ENCODE measurements at regions not wholly inside any gene's neighbourhood (a gene's known extent, or its start where the extent isn't known, plus 50 kb on each side); places are given as distances from the start of the nearest gene placed in this dataset.
"Not testable (repeated sequence)": the region's sequence is repeated elsewhere in the genome, so short reads cannot be mapped to it uniquely, and the experiment has no call there.

- DNase-seq: no peak
- 80 to 91% (median 82%) methylated on average over 9 of the region's 9 CpGs for WGBS, 5 donors
- peak overlapping the region in 7 of 8 donors; percentile 61 to 81 (median 68) for H3K27ac ChIP-seq
- H3K36me3 ChIP-seq: no peaks in the 10 kb centered on the region
- TF ChIP-seq CTCF (IDR thresholded peaks at IDR 0.05 in 8 of 11, conservative IDR thresholded peaks at IDR 0.05 in 3 of 11) (no peak), POLR2A (IDR thresholded peaks at IDR 0.05) (no peak), POLR2AphosphoS5 (IDR thresholded peaks at IDR 0.05) (no peak)
- peak overlapping the region in 1 of 8 donors; percentile 6 for H3K4me3 ChIP-seq
- H3K9me3 ChIP-seq: no peaks in the 10 kb centered on the region
- H3K4me1 ChIP-seq: peaks cover 13 to 74% (median 40%) of the 10 kb centered on the region in 6 donors
- H3K27me3 ChIP-seq (replicated peaks in 1 of 7): no peaks in the 10 kb centered on the region
- intact Hi-C loops (cut with DNase I; ENCODE audit: low total_unique reads): no loop called here
Measured at GRCh38 chr6:30813631-30814145, 69.3 kb upstream of the IER3 start.

- TF ChIP-seq CTCF (IDR thresholded peaks at IDR 0.05 in 8 of 11, conservative IDR thresholded peaks at IDR 0.05 in 3 of 11) (no peak), POLR2AphosphoS5 (IDR thresholded peaks at IDR 0.05) (peak in 1 of 3 donors; percentile 32)
- Histone ChIP-seq H3K4me1 (peaks cover 9 to 53% (median 31%) of the 10 kb centered on the region in 6 donors), H3K36me3 (no peaks in the 10 kb centered on the region), H3K27me3 (replicated peaks in 1 of 7) (no peaks in the 10 kb centered on the region), H3K9me3 (no peaks in the 10 kb centered on the region), H3K27ac (no peak overlapping the region), H3K4me3 (no peak overlapping the region)
- intact Hi-C loops (cut with DNase I; ENCODE audit: low total_unique reads): no loop called here
- DNase-seq: no peak
- 64 to 75% (median 72%) methylated on average over 7 of the region's 7 CpGs for WGBS, 5 donors
Measured at GRCh38 chr6:30810813-30811339, 66.5 kb upstream of the IER3 start.

- H3K9me3 ChIP-seq; H3K36me3 ChIP-seq; H3K27me3 ChIP-seq (replicated peaks in 1 of 7); DNase-seq; intact Hi-C loops (cut with DNase I; ENCODE audit: low total_unique reads); H3K4me3 ChIP-seq: not testable (repeated sequence)
- Histone ChIP-seq H3K4me1 (peaks cover 3 to 49% (median 13%) of the 10 kb centered on the region in 6 donors), H3K27ac (peak overlapping the region in 1 of 8 donors; percentile 9)
- WGBS, 5 donors: 75 to 98% (median 95%) methylated on average over 2 to 26 of the region's 26 CpGs
- TF ChIP-seq POLR2AphosphoS5 (IDR thresholded peaks at IDR 0.05): peak in 1 of 3 donors; percentile 19
Measured at GRCh38 chr6:30807566-30807965, 63.2 kb upstream of the IER3 start.

- H3K9me3 ChIP-seq: no peaks in the 10 kb centered on the region
- no peaks in the 10 kb centered on the region for H3K36me3 ChIP-seq
- H3K27ac ChIP-seq: no peak overlapping the region
- no peak overlapping the region for H3K4me3 ChIP-seq
- peaks cover 3 to 45% (median 10%) of the 10 kb centered on the region in 6 donors for H3K4me1 ChIP-seq
- no peak for DNase-seq
- 81 to 94% (median 90%) methylated on average over 14 of the region's 14 CpGs for WGBS, 5 donors
- intact Hi-C loops (cut with DNase I; ENCODE audit: low total_unique reads): no loop called here
- H3K27me3 ChIP-seq (replicated peaks in 1 of 7): no peaks in the 10 kb centered on the region
- TF ChIP-seq CTCF (IDR thresholded peaks at IDR 0.05 in 8 of 11, conservative IDR thresholded peaks at IDR 0.05 in 3 of 11) (no peak), POLR2A (IDR thresholded peaks at IDR 0.05) (no peak), POLR2AphosphoS5 (IDR thresholded peaks at IDR 0.05) (no peak)
Measured at GRCh38 chr6:30806581-30807183, 62.3 kb upstream of the IER3 start.
